GM11168 (cell line): ENCODE measurements at regions not wholly inside any gene's neighbourhood (a gene's known extent, or its start where the extent isn't known, plus 50 kb on each side); places are given as distances from the start of the nearest gene placed in this dataset.
"Not testable (repeated sequence)": the region's sequence is repeated elsewhere in the genome, so short reads cannot be mapped to it uniquely, and the experiment has no call there.

Experiments used
- in situ Hi-C: fragments of 300-500 bp; cut with MboI; formaldehyde crosslinking; loops from one replicate; pipeline ENCODE4 v1.12.0; 2022; ENCODE audit warnings: low sequenced_read_pairs; ENCODE audit not compliant: unreplicated experiment

DNA sequence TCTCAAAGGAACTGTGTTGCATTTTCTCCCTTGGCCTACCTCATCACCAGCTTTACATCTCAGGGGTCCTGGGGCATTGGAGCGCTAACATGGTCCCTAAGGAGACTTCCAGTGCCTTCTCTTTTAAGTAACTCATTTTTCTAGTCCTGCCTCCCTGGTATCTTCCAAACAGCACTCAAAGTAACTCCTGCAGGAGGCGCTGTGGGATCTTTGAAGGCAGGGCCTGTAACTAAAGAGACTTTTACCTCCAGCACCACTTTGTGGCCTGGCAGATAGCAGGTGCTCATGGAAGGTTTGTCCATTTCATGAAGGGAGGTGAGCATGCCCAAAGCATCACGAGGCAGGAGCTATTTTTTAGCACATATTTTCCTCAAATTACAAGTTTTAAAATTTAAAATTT, 411.0 kb upstream of the GYPC start:
- in situ Hi-C loops, result no loop called here

DNA sequence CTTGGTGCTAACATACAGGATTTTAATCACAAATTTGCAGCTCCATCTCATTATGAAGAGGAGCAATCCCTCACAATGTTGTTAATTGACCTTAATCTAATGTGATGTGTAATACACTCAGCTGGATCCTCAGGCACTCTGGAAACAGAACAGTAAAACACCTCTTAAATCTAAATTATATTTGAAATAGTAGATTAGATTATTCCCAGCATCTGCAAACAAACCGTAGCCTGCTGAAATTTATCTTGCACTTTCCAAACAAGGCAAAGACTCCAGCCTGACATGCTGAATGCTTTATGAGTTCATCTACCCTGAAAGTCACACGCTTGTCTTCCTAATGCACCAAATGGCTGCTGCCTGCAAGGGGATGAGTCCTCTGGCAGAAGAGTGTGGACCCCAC, 402.3 kb upstream of the GYPC start:
- in situ Hi-C loops, result loop anchor here (25.0 kb wide), 1 partner anchor 509 kb away; no protein-coding TSS in a partner anchor

DNA sequence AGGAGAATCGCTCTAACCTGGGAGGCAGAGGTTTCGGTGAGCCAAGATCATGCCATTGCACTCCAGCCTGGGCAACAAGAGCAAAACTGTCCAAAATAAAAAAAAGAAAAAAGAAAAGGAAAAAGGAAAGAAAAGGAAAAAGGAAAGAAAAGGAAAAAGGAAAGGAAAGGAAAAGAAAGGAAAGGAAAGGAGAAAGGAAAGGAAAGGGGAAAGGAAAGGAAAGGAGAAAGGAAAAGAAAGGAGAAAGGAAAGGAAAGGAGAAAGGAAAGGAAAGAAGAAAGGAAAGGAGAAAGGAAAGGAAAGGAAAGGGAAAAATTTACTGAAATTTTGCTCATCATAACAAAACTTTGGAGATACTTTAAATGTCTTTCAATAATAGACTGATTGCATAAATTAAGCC, 391.3 kb upstream of the GYPC start:
- in situ Hi-C loops, result loop anchor here (25.0 kb wide), 1 partner anchor 498 kb away; no protein-coding TSS in a partner anchor

DNA sequence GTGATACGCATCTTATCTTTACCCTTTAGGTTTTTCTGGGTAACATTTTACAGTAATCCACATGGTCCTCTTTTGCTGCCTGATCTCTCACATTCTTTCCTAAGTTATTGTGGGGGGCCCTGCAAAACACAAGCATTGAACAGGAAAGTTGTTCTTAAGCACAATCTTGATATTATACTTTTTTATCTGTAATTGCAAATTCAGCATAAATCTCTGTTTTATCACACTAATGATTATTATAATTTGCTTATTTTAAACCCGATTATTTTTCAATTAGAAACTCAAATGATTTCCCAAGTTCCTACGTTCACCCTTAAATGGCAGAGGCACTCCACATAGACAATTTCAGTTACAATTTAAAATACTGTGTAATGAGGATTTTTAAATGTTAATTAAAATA, 386.0 kb upstream of the GYPC start:
- in situ Hi-C loops, result loop anchor here (25.0 kb wide), 1 partner anchor 492 kb away; no protein-coding TSS in a partner anchor

DNA sequence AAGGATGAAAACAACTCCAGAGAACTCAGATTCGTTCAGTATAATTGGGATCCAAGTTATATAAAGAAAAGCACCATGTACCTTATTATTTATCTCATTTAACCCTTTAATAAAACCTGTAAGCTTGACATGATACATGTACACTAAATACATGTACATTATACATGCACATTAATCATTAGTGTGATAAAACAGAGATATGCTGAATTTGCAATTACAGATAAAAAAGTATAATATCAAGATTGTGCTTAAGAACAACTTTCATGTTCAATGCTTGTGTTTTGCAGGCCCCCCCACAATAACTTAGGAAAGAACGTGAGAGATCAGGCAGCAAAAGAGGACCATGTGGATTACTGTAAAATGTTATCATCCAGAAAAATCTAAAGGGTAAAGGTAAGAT, 385.4 kb upstream of the GYPC start:
- in situ Hi-C loops, result loop anchor here (25.0 kb wide), 1 partner anchor 492 kb away; no protein-coding TSS in a partner anchor

DNA sequence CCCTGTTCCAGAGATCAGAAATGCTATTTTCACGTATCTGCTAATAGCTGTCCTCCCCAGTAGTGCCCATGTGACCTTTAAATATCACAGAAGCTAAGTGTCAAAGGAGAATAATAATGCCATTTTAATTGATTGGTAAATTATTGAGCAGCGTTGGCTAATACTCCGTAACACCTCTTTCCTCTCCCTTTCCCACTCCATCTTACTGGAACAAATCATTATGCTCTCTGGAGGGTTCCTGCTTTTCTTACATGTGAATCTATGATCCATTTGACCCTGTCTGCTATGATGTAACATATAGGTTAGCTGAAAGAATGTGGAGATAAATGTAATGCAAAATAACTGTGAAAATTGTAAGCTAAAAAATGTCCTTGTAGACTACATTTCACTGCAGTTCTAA, 383.6 kb upstream of the GYPC start:
- in situ Hi-C loops, result loop anchor here (25.0 kb wide), 1 partner anchor 490 kb away; no protein-coding TSS in a partner anchor

DNA sequence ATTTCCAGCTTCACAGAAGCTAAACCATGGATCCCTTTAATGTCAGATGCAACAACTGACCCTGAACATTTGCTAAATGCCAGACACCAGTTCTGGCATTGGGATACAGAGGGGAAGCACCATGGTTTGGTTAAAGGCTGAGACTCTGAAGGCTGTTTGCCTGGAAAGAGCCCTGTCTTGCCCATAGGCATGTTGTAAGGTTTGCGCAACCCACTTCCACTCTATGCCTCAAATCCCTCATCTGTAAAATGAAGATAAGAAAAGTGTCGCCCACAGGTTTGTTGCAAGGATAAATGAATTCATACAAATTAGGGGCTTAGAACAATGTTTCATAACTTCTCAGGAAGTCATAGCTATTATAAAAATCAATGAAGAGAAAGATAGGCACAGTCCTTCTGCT, 380.9 kb upstream of the GYPC start:
- in situ Hi-C loops, result no loop called here

DNA sequence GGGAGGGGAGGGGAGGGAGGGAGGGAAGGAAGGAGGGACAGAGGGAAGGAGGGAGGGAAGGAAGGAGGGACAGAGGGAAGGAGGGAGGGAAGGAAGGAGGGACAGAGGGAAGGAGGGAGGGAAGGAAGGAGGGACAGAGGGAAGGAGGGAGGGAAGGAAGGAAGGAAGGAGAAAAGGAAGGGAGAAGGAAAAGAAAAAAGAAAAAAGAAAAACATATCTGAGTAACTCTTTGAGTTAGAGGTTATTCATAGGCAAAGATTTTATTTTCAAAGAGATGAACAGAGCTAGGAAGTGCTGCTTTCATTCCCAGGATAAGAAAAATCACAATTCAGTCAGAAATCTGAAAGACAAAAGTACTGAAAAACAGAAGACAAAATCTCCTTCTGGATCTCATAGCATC, 379.7 kb upstream of the GYPC start:
- in situ Hi-C loops, result not testable (repeated sequence)

DNA sequence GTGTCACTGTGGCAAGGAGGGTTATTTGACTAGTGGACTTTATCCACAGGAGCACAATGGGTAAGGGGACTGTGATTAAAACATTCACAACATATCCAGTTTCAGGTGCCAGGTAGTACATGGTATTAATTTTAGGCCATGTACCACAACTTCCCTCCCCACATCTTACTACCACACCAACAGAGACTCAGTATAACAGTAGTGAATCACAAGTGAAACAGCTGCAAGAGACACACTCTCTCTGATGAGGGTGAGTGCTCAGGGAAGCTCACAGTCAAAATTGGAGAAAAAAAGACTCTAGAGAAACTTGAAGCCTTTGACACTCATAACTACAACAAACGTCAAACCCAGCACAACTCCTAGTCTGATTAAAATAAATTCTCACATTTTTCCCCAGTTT, 367.6 kb upstream of the GYPC start:
- in situ Hi-C loops, result no loop called here

DNA sequence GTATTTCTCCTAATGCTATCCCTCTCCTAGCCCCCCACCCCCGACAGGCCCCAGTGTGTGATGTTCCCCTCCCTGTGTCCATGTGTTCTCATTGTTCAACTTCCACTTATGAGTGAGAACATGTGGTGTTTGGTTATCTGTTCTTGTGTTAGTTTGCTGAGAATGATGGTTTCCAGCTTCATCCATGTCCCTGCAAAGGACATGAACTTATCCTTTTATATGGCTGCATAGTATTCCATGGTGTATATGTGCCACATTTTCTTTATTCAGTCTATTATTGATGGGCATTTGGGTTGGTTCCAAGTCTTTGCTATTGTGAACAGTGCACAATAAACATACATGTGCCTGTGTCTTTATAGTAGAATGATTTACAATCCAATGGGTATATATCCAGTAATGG, 362.0 kb upstream of the GYPC start:
- in situ Hi-C loops, result not testable (repeated sequence)

DNA sequence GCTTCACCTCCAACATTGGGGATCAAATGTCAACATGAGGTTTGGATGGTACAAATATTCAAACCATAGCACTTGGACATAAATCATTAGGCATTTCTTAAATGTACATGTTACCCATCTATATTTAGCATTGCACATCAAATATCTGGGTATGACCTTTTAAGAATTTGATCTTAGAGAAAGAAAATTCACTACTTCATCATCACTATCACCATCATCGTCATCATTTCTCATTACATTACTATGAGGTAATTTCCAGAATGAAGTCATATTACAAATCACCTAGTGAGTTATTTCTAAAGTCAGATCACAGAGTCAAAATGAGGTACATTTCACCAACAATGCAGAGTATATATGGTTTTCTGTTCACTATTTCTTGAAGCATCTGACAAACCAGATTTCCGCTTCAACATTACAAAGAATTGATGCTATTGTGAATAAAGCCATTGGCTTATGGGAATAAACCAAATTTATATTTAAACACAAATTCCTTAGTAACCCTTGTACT, 356.4 kb upstream of the GYPC start:
- in situ Hi-C loops, result no loop called here

DNA sequence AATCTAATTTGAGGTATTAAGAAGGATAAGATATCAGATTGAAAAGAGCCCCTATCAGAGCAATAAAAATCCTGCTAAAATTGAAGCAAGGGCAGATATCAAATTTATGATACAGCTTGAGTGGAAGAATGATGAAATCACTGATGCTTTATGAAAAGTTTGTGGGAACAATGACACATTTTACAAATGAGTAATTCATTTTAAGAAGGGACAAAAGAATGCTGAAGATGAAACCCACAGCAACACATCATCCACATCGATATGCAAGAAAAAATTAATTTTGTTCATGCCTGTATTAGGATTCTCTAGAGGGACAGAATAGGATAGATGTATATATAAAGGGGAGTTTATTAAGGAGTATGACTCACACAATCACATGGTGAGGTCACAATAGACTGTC, 355.6 kb upstream of the GYPC start:
- in situ Hi-C loops, result no loop called here

DNA sequence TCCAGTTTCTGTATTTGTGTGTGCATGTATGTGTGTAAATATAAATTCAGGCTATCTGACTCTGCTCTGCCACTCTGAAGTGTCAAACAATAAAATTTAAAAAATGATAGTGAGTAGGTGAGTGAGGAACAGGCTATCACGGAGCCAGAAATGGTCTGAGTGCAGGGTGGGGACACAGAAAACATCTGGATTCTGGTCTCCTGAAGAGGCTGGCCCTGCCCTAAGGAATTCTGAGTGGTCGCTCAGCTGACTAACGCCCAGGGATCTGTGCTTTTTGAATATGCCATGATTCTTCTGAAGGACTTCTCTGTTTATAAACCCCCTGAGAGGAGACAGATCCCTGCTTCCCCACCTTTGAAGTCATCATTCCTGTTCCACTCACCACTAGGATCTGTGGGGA, 353.9 kb upstream of the GYPC start:
- in situ Hi-C loops, result no loop called here

DNA sequence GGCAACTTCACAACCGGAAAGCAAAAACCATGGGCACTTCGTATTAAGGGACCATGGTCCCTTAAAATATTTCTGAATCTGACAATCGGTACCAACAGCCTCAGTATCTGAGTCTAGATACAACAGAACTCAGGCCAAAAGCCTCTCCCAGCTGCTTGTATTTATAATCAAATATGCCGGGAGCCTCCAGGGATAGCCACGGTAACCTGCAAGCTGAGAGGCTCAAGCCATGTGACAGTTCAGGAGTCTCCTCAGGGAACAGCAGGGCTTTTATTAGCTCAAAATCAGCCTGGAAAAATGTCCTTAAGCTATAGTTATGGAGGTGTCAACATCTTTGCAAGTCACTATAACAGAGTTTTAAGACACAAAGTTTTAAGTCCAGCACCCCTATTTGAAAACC, 352.8 kb upstream of the GYPC start:
- in situ Hi-C loops, result no loop called here

DNA sequence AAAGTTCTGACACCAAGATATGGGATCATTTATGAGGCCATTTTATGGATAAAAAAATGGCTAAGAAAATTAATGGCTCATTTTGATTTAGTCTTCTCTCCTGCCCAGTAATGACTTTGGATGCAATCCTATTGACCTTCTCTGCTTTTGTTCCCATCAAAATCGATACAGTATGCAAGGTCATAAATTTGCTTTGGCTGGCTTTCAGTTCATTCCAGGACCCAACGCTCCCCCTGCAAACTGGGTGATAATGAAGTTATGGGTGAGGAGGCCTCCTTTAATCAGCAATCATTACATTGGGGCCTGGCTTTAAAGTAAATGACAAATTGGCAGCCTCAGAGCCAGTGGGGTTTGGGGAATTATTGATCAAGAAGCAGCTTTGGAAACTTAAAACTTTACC, 351.8 kb upstream of the GYPC start:
- in situ Hi-C loops, result no loop called here

DNA sequence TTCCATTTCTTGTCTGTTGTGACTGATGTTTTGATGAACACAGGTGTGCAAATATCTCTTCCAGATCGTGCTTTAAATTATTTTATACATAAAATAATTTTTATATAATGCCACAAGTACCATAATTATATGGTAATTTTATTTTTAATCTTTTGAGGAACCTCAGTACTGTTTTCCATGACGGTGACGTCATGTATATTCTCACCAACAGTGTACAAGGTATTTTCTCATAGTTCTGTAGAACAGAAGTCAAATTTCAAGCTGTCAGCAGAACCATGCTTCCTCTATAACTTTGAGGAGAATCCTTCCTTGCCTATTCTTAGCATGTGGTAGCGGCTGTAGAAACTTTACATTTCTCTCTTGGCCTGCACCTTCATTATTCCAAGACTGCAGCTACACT, 349.4 kb upstream of the GYPC start:
- in situ Hi-C loops, result no loop called here

DNA sequence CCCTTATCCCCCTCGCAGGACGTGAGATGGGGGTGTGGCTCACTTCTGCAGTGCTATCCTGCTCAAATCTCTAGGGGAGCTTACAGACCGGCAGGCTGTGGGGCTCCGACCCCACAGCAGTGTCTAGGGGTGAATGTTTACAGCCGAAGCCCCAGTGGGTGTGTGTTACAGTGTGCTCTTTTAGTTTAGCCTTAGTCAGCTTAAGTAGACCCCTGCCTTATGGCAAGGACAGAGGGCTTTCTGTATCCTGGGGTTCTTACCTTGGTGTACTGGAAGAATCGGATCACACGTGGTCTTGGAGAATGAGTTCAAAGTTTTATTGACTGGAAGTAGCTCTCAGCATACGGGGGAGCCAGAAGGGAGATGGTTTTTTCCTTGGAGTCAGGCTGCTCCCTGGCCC, 348.2 kb upstream of the GYPC start:
- in situ Hi-C loops, result no loop called here

DNA sequence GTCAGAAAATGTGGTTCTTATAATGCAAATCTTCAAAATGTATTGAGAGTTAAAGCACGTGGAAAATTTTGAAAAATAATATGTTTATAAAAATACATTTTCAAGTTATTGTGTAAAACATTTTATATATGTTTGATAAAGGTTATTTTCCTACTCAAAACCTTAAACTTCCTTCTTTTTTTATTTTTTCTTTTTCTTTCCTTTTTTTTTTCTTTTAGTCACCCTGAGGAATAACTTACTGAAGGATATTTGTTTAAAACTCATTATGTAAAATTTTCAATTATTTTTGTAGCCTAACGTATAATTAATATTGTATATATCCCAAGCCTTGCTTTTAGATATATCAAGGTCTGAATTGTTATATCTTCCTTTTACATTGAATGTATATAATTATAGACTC, 346.8 kb upstream of the GYPC start:
- in situ Hi-C loops, result no loop called here

DNA sequence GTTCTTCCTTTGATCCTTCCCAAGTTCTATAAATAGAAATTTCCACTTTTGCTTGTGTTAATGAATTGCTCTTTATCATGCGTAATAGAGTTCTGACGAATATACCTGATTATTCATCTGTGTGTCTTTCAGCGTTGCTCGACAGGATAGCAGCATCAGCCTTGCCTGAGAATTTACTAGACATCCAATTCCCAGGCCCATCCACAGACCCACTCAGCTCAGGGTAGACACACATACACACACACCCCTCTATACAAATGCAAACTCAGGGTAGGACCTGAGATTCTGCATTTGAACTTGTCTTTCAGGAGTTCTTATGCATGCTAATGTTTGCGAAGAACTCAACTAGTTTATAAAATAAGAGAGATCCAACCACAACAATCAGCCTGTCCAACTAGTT, 343.4 kb upstream of the GYPC start:
- in situ Hi-C loops, result no loop called here

DNA sequence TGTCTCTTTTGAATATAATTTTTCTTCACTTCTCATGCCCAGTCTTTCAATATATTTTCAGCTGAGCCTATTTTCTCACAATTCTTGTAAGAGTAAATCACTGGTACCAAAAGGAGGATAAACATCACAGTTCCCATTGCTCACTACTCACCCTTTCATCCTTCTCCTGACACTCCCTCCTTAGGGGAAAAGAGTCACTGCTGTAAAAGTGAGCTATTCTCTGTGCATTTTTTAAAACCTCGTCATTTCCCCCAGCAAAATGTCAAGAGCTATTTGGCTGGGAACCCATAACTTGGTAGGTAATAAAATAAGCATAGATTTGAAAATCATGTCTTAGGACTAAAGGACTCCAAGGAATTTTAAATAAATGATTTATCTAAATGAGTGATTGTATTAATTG, 340.1 kb upstream of the GYPC start:
- in situ Hi-C loops, result no loop called here

DNA sequence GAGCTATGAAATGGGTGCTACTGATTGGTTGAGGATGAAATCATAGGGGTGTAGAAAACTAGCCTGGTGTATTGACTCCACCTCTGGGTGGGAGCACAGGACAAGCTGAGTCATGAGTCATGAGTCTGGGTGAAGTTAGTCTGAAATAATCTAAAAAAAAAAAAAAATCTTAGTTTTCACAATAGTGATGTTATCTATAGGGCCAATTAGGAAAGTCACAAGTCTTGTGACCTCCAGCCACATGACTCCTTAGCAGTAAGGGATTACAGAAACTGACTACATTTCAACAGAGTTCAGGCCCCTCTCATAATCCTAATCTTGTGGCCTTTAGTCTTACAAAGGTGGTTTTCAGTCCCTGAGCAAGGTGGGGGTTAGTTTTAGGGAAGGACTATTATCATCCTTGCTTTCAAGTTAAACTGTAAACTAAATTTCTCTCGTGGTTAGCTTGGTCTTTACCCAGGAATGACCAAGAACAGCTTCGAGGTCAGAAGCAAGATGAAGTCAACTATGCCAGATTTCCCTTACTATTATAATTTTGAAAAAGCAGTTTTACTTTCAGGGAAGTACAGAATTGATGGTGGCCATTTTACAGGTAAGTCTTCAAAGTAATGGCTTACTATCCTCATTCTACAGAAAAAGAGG, 338.0 kb upstream of the GYPC start:
- in situ Hi-C loops, result no loop called here

DNA sequence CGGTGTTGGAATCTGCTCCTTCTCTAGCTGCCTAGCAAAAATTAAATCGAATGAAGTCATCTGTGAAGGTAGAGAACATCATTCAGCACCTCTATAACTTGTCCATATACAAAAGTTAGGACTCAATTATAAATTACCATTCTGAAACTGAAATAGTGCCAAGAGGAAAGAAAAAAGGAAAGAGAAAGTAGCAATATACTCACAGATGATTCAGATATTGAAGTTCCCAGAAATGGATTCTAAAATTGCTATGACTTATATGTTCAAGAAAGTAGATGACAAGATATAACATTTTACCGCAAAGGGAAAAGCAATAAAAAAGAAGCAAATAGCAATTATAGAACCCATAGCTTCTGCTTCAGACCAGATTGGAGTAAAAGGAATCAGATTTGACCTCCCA, 333.6 kb upstream of the GYPC start:
- in situ Hi-C loops, result no loop called here
